ENCODE measurements at regions not wholly inside any gene's neighbourhood (a gene's known extent, or its start where the extent isn't known, plus 50 kb on each side); places are given as distances from the start of the nearest gene placed in this dataset.

DNA sequence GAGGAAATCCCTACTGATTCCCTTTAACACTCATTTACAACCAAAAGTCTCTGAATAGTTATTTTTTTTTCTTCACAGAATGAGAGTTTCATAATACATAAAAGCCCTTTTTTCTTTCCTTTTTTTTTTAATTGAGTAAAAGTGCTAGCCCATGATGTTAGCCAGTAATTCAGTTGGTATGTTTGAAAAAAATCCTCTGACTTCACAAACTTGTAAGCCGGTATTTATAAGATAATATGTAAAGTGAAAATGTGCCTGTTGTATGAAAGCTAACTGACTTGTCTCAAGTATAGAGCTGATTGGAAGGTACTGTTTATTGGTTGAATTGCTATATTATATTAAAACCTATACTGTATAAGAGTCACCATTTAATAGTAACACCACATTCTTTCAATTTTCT is 70.2 kb upstream of the NEIL3 start:
- Histone ChIP-seq H3K27ac (ENCODE audit: low read depth, low read length) (no peak overlapping the region), H3K4me3 (ENCODE audit: low read depth, low read length) (no peak overlapping the region), H3K27me3 (ENCODE audit: control insufficient read depth, insufficient read depth, low read length) (no peaks in the 10 kb centered on the region), H3K9me3 (ENCODE audit: control insufficient read depth, insufficient read depth, low read length) (no peaks in the 10 kb centered on the region)
- ChIA-PET CTCF (interaction anchor here (0.9 to 3.1 kb wide), 2 partner anchors 10 to 192 kb away, joined by 5 to 21 read pairs; no protein-coding TSS in a partner anchor), POLR2A (no interaction called here)
- DNase-seq (ENCODE audit: low read depth, low spot score), result no peak
- TF ChIP-seq, protein P1, sequence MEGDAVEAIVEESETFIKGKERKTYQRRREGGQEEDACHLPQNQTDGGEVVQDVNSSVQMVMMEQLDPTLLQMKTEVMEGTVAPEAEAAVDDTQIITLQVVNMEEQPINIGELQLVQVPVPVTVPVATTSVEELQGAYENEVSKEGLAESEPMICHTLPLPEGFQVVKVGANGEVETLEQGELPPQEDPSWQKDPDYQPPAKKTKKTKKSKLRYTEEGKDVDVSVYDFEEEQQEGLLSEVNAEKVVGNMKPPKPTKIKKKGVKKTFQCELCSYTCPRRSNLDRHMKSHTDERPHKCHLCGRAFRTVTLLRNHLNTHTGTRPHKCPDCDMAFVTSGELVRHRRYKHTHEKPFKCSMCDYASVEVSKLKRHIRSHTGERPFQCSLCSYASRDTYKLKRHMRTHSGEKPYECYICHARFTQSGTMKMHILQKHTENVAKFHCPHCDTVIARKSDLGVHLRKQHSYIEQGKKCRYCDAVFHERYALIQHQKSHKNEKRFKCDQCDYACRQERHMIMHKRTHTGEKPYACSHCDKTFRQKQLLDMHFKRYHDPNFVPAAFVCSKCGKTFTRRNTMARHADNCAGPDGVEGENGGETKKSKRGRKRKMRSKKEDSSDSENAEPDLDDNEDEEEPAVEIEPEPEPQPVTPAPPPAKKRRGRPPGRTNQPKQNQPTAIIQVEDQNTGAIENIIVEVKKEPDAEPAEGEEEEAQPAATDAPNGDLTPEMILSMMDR (IDR thresholded peaks at IDR 0.05; ENCODE audit: low read depth, low read length), result no peak

DNA sequence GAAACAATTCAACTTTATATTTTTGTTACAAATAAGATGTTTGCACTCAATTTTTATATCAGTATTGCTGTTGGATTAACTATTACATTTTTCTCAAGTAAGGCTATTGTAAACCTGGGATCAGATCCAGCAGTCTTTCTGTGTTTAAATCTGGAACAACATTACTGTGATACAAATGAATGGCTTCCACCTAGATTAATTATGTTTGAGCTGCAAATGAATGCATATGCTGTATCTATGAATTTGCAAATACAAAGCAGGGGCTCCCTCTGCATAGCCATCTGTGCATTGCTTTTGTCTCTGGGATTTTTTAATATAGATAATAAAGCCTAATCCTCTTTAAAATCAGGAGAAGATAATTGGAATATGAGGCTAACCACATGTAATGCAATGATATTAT is 69.8 kb upstream of the NEIL3 start:
- Histone ChIP-seq H3K9me3 (ENCODE audit: control insufficient read depth, insufficient read depth, low read length) (no peaks in the 10 kb centered on the region), H3K27me3 (ENCODE audit: control insufficient read depth, insufficient read depth, low read length) (no peaks in the 10 kb centered on the region), H3K4me3 (ENCODE audit: low read depth, low read length) (no peak overlapping the region), H3K27ac (ENCODE audit: low read depth, low read length) (no peak overlapping the region)
- TF ChIP-seq, protein P1 (IDR thresholded peaks at IDR 0.05; ENCODE audit: low read depth, low read length), result peak; percentile 36
- POLR2A ChIA-PET, result no interaction called here
- CTCF ChIA-PET, result interaction anchor here (3.1 kb wide), 1 partner anchor 10 kb away, joined by 21 read pairs; no protein-coding TSS in a partner anchor
- DNase-seq (ENCODE audit: low read depth, low spot score), result no peak

DNA sequence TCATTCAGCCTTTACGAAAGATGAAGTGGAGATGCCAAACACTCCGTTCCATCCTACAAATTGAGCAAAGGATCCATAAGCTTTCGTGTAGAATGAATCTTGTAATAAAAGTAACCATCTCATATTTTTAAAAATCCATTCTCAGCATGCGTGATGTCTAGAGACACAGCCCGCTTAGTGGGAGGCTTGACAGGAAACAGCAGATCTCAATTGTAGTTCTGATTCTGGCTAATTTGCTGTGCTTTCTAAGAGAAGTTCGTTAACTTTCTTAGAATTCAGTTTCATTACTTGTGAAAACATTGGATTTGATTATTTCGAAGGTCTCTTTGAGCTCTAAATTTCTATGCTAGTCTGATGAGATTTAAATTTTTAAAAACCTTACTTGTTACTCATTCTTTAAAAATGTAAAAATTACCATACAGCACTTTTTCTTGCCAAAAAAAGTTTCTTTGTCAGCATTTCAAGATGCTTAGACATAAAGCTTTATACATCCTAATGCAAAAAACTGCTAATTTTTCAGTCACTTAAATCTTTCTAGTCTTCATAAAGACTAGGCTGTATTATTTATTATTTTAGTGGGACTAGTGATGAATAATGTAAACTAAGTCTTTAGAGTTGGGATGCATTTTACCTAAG is 66.9 kb upstream of the NEIL3 start:
- ChIA-PET POLR2A (no interaction called here), CTCF (no interaction called here)
- DNase-seq (ENCODE audit: low read depth, low spot score), result no peak

DNA sequence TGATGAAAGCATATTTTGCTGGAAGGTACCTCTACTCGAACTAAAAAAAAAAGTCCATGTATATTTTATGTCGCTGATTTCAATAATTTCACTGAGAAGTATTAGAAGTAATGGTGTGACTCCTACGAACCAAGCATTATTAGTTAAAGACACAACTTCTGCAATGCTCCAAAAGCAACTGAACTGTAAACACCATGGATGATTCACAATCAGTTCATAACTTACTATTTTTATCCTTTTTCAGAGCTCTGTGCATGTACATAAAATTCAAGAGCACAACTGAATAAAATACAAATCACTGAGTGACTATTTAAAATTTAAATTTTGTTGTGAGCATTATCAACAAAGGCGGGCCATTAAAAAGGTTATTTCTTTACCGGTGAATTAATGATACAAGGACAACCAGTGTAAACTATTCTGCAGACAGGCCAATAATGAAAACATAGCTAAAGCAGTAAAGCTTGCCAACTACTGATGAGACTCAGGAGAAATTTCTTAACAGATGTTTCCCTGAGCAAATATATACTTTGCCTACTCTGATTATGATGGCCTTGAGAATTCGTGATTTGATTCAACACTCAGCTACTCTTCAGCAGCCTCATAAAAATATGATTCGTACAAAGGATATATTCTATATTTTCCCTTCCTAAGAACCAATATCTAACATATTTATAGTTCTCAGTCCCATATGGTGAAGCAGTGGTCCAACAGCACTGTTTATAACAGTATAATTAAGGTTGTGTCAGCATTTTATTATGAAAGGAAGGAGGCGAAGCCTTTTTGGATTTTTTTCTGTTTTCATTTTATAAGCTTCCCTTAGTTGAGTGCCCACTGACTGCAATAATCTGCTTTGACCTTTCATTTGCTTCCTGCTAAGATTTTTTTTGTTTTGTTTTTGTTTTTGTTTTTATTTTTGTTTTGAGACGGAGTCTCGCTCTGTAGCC is 62.8 kb upstream of the NEIL3 start:
- H3K4me3 ChIP-seq (ENCODE audit: low read depth, low read length), result no peak overlapping the region; the same call in 1 of the 2 replicates
- POLR2A ChIA-PET, result interaction anchor here (0.6 kb wide), 1 partner anchor 193 kb away, joined by 3 read pairs; no protein-coding TSS in a partner anchor
- CTCF ChIA-PET, result interaction anchor here (0.9 to 1.6 kb wide), 5 partner anchors 9 to 870 kb away, joined by 3 to 5 read pairs (median 4); no protein-coding TSS in a partner anchor
- TF ChIP-seq, protein P1 (IDR thresholded peaks at IDR 0.05; ENCODE audit: low read depth, low read length), result no peak
- H3K27ac ChIP-seq (ENCODE audit: low read depth, low read length), result peak overlapping the region; percentile 69
- H3K9me3 ChIP-seq (ENCODE audit: control insufficient read depth, insufficient read depth, low read length), result no peaks in the 10 kb centered on the region
- DNase-seq (ENCODE audit: low read depth, low spot score), result no peak
- no peaks in the 10 kb centered on the region for H3K27me3 ChIP-seq (ENCODE audit: control insufficient read depth, insufficient read depth, low read length)

More for the DNA sequence above, 66.9 kb upstream of the NEIL3 start:
- H3K4me3 ChIP-seq (ENCODE audit: low read depth, low read length), result no peak overlapping the region
- H3K9me3 ChIP-seq (ENCODE audit: control insufficient read depth, insufficient read depth, low read length), result no peaks in the 10 kb centered on the region
- H3K27me3 ChIP-seq (ENCODE audit: control insufficient read depth, insufficient read depth, low read length), result no peaks in the 10 kb centered on the region
- TF ChIP-seq, protein P1 (IDR thresholded peaks at IDR 0.05; ENCODE audit: low read depth, low read length), result no peak
- H3K27ac ChIP-seq (ENCODE audit: low read depth, low read length), result no peak overlapping the region

Data from AG04450 (cell line).